ENCODE measurements at regions not wholly inside any gene's neighbourhood (a gene's known extent, or its start where the extent isn't known, plus 50 kb on each side); places are given as distances from the start of the nearest gene placed in this dataset.

- FAIRE-seq: no peak
- CTCF ChIA-PET (ENCODE audit: low intra/inter-chr PET ratio): no interaction called here
Observed at GRCh38 chr3:166005126-166005525, 167.9 kb upstream of the BCHE start.

GRCh38 chr3:165994293-165994692 lies 157.1 kb upstream of the BCHE start:
- no peaks in the 10 kb centered on the region for H3K4me1 ChIP-seq (replicated peaks in 1 of 2; ENCODE audit: control insufficient read depth in 2 of 2, insufficient read depth in 2 of 2, low read length in 2 of 2)
- H3K9me3 ChIP-seq (replicated peaks; ENCODE audit: control insufficient read depth, insufficient read depth, low read depth, low read length): no peaks in the 10 kb centered on the region
- no peaks in the 10 kb centered on the region for H3K79me2 ChIP-seq (ENCODE audit: control insufficient read depth, insufficient read depth, low read length)
- no peaks in the 10 kb centered on the region for H3K9me1 ChIP-seq (ENCODE audit: control insufficient read depth, insufficient read depth, low read length)
- H3K27me3 ChIP-seq (ENCODE audit: control insufficient read depth in 2 of 2, insufficient read depth in 2 of 2, low read length in 2 of 2): no peaks in the 10 kb centered on the region
- ChIA-PET CTCF (ENCODE audit: low intra/inter-chr PET ratio) (no interaction called here), POLR2A (no interaction called here)
- 69% methylated on average over 1 of the region's 1 CpG for WGBS (ENCODE audit: insufficient coverage, low coverage, missing lambda C conversion rate)
- no peaks in the 10 kb centered on the region for H4K20me1 ChIP-seq (replicated peaks; ENCODE audit: control insufficient read depth, insufficient read depth, low read length)
- no peak overlapping the region for H3K4me3 ChIP-seq
- no peak for FAIRE-seq
- intact Hi-C loops (cut with micrococcal nuclease) (no loop called here), in situ Hi-C loops (cut with MboI) (no loop called here)
- no peak overlapping the region for H3K27ac ChIP-seq (ENCODE audit: extremely low read depth, low read depth, low read length)
- H2AFZ ChIP-seq (ENCODE audit: low read depth, low read length): no peak overlapping the region
- BruUV-seq (replicated peaks): no TSS peak
- no peak overlapping the region for H3K4me2 ChIP-seq (ENCODE audit: insufficient read depth, low read length)
- no peak overlapping the region for H3K9ac ChIP-seq (ENCODE audit: insufficient read depth in 1 of 2, low read depth in 2 of 2, low read length in 2 of 2)
- no peak for DNase-seq (ENCODE audit: extremely low read depth in 1 of 4, low spot score in 3 of 4)
- no peaks in the 10 kb centered on the region for H3K36me3 ChIP-seq (ENCODE audit: control insufficient read depth, insufficient read depth, low read length)
- no peak for ATAC-seq
- no peak for TF ChIP-seq DLX4 (CRISPR knock-in tag; IDR thresholded peaks at IDR 0.05)
- no peak for TF ChIP-seq ELF4 (CRISPR knock-in tag; IDR thresholded peaks at IDR 0.05)
- TF ChIP-seq ZNF518B (CRISPR knock-in tag; IDR thresholded peaks at IDR 0.05): no peak
- no peak for TF ChIP-seq CHD1 (IDR thresholded peaks at IDR 0.05; ENCODE audit: low read length)
- TF ChIP-seq ZNF436 (CRISPR knock-in tag; IDR thresholded peaks at IDR 0.05): no peak
- TF ChIP-seq NEUROD1 (IDR thresholded peaks at IDR 0.05; ENCODE audit: borderline replicate concordance, low read depth, low read length, partially characterized antibody): no peak
- no peak for TF ChIP-seq E2F4 (CRISPR knock-in tag; IDR thresholded peaks at IDR 0.05; ENCODE audit: low read depth)
- no peak for TF ChIP-seq MAX (CRISPR knock-in tag; IDR thresholded peaks at IDR 0.05)
- no peak for TF ChIP-seq PCBP2 (IDR thresholded peaks at IDR 0.05; ENCODE audit: low read depth, low read length, poor library complexity, severe bottlenecking)
- TF ChIP-seq ZNF717 (CRISPR knock-in tag; IDR thresholded peaks at IDR 0.05): no peak
- TF ChIP-seq NR3C1 (CRISPR knock-in tag; IDR thresholded peaks at IDR 0.05): no peak

More at GRCh38 chr3:166005126-166005525, 167.9 kb upstream of the BCHE start:
- no peak for TF ChIP-seq PTTG1 (tag; IDR thresholded peaks at IDR 0.05; ENCODE audit: low read depth)
- H3K36me3 ChIP-seq (ENCODE audit: control insufficient read depth, insufficient read depth, low read length): no peaks in the 10 kb centered on the region
- ATAC-seq (no peak), DNase-seq (ENCODE audit: extremely low read depth in 1 of 4, low spot score in 3 of 4) (no peak)
- H3K4me2 ChIP-seq (ENCODE audit: insufficient read depth, low read length): no peak overlapping the region
- intact Hi-C loops (cut with micrococcal nuclease) (no loop called here), in situ Hi-C loops (cut with MboI) (no loop called here)
- POLR2A ChIA-PET: interaction anchor here (0.7 kb wide), 1 partner anchor 83 kb away, joined by 3 read pairs; no protein-coding TSS in a partner anchor
- H3K4me1 ChIP-seq (replicated peaks in 1 of 2; ENCODE audit: control insufficient read depth in 2 of 2, insufficient read depth in 2 of 2, low read length in 2 of 2): no peaks in the 10 kb centered on the region
- no TSS peak for BruUV-seq (replicated peaks)
- no peak overlapping the region for H3K4me3 ChIP-seq
- no peaks in the 10 kb centered on the region for H3K79me2 ChIP-seq (ENCODE audit: control insufficient read depth, insufficient read depth, low read length)
- H3K9me3 ChIP-seq (replicated peaks; ENCODE audit: control insufficient read depth, insufficient read depth, low read depth, low read length): no peaks in the 10 kb centered on the region
- H3K27me3 ChIP-seq (ENCODE audit: control insufficient read depth in 2 of 2, insufficient read depth in 2 of 2, low read length in 2 of 2): no peaks in the 10 kb centered on the region
- H3K9me1 ChIP-seq (ENCODE audit: control insufficient read depth, insufficient read depth, low read length): no peaks in the 10 kb centered on the region
- no peaks in the 10 kb centered on the region for H4K20me1 ChIP-seq (replicated peaks; ENCODE audit: control insufficient read depth, insufficient read depth, low read length)
- H3K27ac ChIP-seq (ENCODE audit: extremely low read depth, low read depth, low read length): no peak overlapping the region
- 100% methylated on average over 1 of the region's 1 CpG for WGBS (ENCODE audit: insufficient coverage, low coverage, missing lambda C conversion rate)
- H2AFZ ChIP-seq (ENCODE audit: low read depth, low read length): no peak overlapping the region
- no peak overlapping the region for H3K9ac ChIP-seq (ENCODE audit: insufficient read depth in 1 of 2, low read depth in 2 of 2, low read length in 2 of 2)

Data from K562 (cell line).